Stimulated activated CD4-positive, alpha-beta T cell treated with anti-CD3 and anti-CD28 coated beads, TNF-alpha, amount 100 ng/mL, for 24 hours (primary cell): ENCODE measurements at regions not wholly inside any gene's neighbourhood (a gene's known extent, or its start where the extent isn't known, plus 50 kb on each side); places are given as distances from the start of the nearest gene placed in this dataset.

Experiments
- DNase-seq, 3 experiments: peaks; one replicate each; pipeline ENCODE4 v3.0.0-alpha.2; 2020; ENCODE audit warnings: low read depth in 3 of 3

- DNase-seq = no peak
These were observed 174.9 kb upstream of the KCNJ16 start for GRCh38 chr17:69900101-69900500.

GRCh38 chr17:69900829-69901228 is 174.2 kb upstream of the KCNJ16 start:
- no peak for DNase-seq

GRCh38 chr17:69906306-69906705 is 168.7 kb upstream of the KCNJ16 start:
- no peak for DNase-seq

GRCh38 chr17:69907132-69907847 is 167.7 kb upstream of the KCNJ16 start:
- DNase-seq = no peak

GRCh38 chr17:69908626-69909368 is 166.2 kb upstream of the KCNJ16 start:
- no peak for DNase-seq

- DNase-seq = no peak
These were observed 165.6 kb upstream of the KCNJ16 start for GRCh38 chr17:69909389-69909788.

GRCh38 chr17:69912805-69913204 is 162.2 kb upstream of the KCNJ16 start:
- DNase-seq = no peak

GRCh38 chr17:69913216-69913615 is 161.8 kb upstream of the KCNJ16 start:
- no peak for DNase-seq

- DNase-seq = no peak
These were observed 161.4 kb upstream of the KCNJ16 start for GRCh38 chr17:69913616-69914015.

GRCh38 chr17:69914520-69914919 is 160.5 kb upstream of the KCNJ16 start:
- DNase-seq = no peak

- no peak for DNase-seq
These were observed 158.3 kb upstream of the KCNJ16 start for GRCh38 chr17:69916761-69917160.

- no peak for DNase-seq
These were observed 156.9 kb upstream of the KCNJ16 start for GRCh38 chr17:69918164-69918563.

- no peak for DNase-seq
These were observed 155.2 kb upstream of the KCNJ16 start for GRCh38 chr17:69919789-69920188.

- no peak for DNase-seq
These were observed 154.0 kb upstream of the KCNJ16 start for GRCh38 chr17:69921046-69921445.

GRCh38 chr17:69928611-69929010 is 146.4 kb upstream of the KCNJ16 start:
- no peak for DNase-seq

GRCh38 chr17:69936996-69937395 is 138.0 kb upstream of the KCNJ16 start:
- DNase-seq = no peak

GRCh38 chr17:69943058-69943457 is 132.0 kb upstream of the KCNJ16 start:
- no peak for DNase-seq

GRCh38 chr17:69944406-69944805 is 130.6 kb upstream of the KCNJ16 start:
- DNase-seq = no peak

GRCh38 chr17:69945698-69946185 is 129.3 kb upstream of the KCNJ16 start:
- DNase-seq = no peak

GRCh38 chr17:69947027-69947759 is 127.8 kb upstream of the KCNJ16 start:
- no peak for DNase-seq

- DNase-seq = no peak
These were observed 126.6 kb upstream of the KCNJ16 start for GRCh38 chr17:69948406-69948805.

GRCh38 chr17:69949496-69949895 is 125.5 kb upstream of the KCNJ16 start:
- DNase-seq = no peak
